IMR-90 (cell line): ENCODE measurements at regions not wholly inside any gene's neighbourhood (a gene's known extent, or its start where the extent isn't known, plus 50 kb on each side); places are given as distances from the start of the nearest gene placed in this dataset.

ENCODE experiments used
- ATAC-seq: fragments of 200-7000 bp; cut with Tn5 transposase; 2 replicates; pipeline ENCODE4 v1.9.1; 2020; ENCODE audit warnings: low read depth, mild to moderate bottlenecking, moderate library complexity
- BruUV-seq: library from RNA; stranded (reverse); fragments of 400-500 nt; replicated peaks from 2 replicates; lab custom pipeline; 2021; lab: Mats Ljungman, UMichigan
- CTCF ChIA-PET: fragments of 300-600 bp; formaldehyde crosslinking; extraction: SDS; loops from one replicate; lab custom pipeline; 2021; ENCODE audit warnings: antibody characterized with exemption; lab: Yijun Ruan, JAX
- POLR2A ChIA-PET: fragments of 300-600 bp; sonication (Branson Sonifier 250); formaldehyde crosslinking; loops from one replicate; lab custom pipeline; 2022; ENCODE audit warnings: antibody characterized with exemption; ENCODE audit not compliant: unreplicated experiment; lab: Charles Lee
- DNase-seq: peaks from one replicate; pipeline ENCODE4 v3.0.0; 2013
- H2AFZ ChIP-seq: replicated peaks from 2 replicates; pipeline ENCODE3; 2013; ENCODE audit warnings: low read length, mild to moderate bottlenecking; ENCODE audit not compliant: poor library complexity
- H2AK5ac ChIP-seq: 2 replicates; pipeline ENCODE4 v1.6.1; 2013; ENCODE audit warnings: low read depth, low read length, inconsistent platforms
- H2AK9ac ChIP-seq: replicated peaks from 2 replicates; pipeline ENCODE3; 2013; ENCODE audit warnings: mild to moderate bottlenecking, low read depth, low read length, moderate library complexity; ENCODE audit not compliant: poor library complexity
- H2BK120ac ChIP-seq: 2 replicates; pipeline ENCODE4 v1.6.1; 2013; ENCODE audit warnings: low read depth, low read length, inconsistent platforms
- H2BK15ac ChIP-seq: 3 replicates; pipeline ENCODE4 v1.6.1; 2013; ENCODE audit warnings: low read depth, low read length, inconsistent platforms
- H2BK20ac ChIP-seq: 2 replicates; pipeline ENCODE4 v1.6.1; 2013; ENCODE audit warnings: low read depth, mild to moderate bottlenecking, inconsistent platforms, low read length, moderate library complexity
- H2BK5ac ChIP-seq: 2 replicates; pipeline ENCODE4 v1.6.1; 2013; ENCODE audit warnings: mild to moderate bottlenecking, low read depth, low read length, inconsistent platforms; ENCODE audit not compliant: poor library complexity, severe bottlenecking
- H3K14ac ChIP-seq: replicated peaks from 2 replicates; pipeline ENCODE4 v1.6.1; 2013; ENCODE audit warnings: low read depth, low read length, inconsistent platforms
- H3K18ac ChIP-seq: 2 replicates; pipeline ENCODE4 v1.6.1; 2013; ENCODE audit warnings: low read depth, low read length, control low read depth
- H3K23ac ChIP-seq: 2 replicates; pipeline ENCODE4 v1.6.1; 2013; ENCODE audit warnings: low read depth, low read length, inconsistent platforms
- H3K27ac ChIP-seq: 2 replicates; pipeline ENCODE4 v1.5.1; 2013; ENCODE audit warnings: mild to moderate bottlenecking, control low read depth, low read length; ENCODE audit not compliant: insufficient read depth
- H3K27me3 ChIP-seq: 2 replicates; pipeline ENCODE4 v1.6.1; 2013; ENCODE audit warnings: low read length; ENCODE audit not compliant: control insufficient read depth, insufficient read depth
- H3K36me3 ChIP-seq: 2 replicates; pipeline ENCODE4 v1.6.1; 2013; ENCODE audit warnings: low read length, mixed read lengths; ENCODE audit not compliant: control insufficient read depth, insufficient read depth
- H3K4ac ChIP-seq: 2 replicates; pipeline ENCODE4 v1.6.1; 2013; ENCODE audit warnings: low read depth, low read length, inconsistent platforms
- H3K4me1 ChIP-seq: 2 replicates; pipeline ENCODE4 v1.6.1; 2013; ENCODE audit warnings: low read length, mixed read lengths; ENCODE audit not compliant: control insufficient read depth, insufficient read depth
- H3K4me2 ChIP-seq: 2 replicates; pipeline ENCODE4 v1.6.1; 2013; ENCODE audit warnings: low read depth, mild to moderate bottlenecking, control low read depth, low read length, moderate library complexity
- H3K4me3 ChIP-seq: 2 replicates; pipeline ENCODE4 v1.5.1; 2013; ENCODE audit warnings: low read depth, mild to moderate bottlenecking, control low read depth, low read length, moderate library complexity; ENCODE audit not compliant: insufficient read depth
- H3K56ac ChIP-seq: 2 replicates; pipeline ENCODE4 v1.6.1; 2013; ENCODE audit warnings: low read length, inconsistent platforms; ENCODE audit not compliant: insufficient read depth; ENCODE audit errors: extremely low read depth
- H3K79me1 ChIP-seq, 2 experiments: 2 replicates each; pipeline ENCODE4 v1.6.1; 2013; ENCODE audit warnings: low read length in 2 of 2, inconsistent platforms in 1 of 2, low read depth in 1 of 2
- H3K9ac ChIP-seq: 2 replicates; pipeline ENCODE4 v1.6.1; 2013; ENCODE audit warnings: low read depth, low read length, control low read depth
- H3K9me1 ChIP-seq: 2 replicates; pipeline ENCODE4 v1.6.1; 2013; ENCODE audit warnings: low read length, inconsistent platforms; ENCODE audit not compliant: insufficient read depth
- H3K9me3 ChIP-seq: 2 replicates; pipeline ENCODE4 v1.6.1; 2013; ENCODE audit warnings: low read length; ENCODE audit not compliant: control insufficient read depth, insufficient read depth
- H4K20me1 ChIP-seq: 2 replicates; pipeline ENCODE4 v1.6.1; 2013; ENCODE audit warnings: low read length, inconsistent platforms; ENCODE audit not compliant: insufficient read depth
- H4K5ac ChIP-seq: 2 replicates; pipeline ENCODE4 v1.6.1; 2013; ENCODE audit warnings: mild to moderate bottlenecking, low read depth, low read length, control low read depth
- H4K8ac ChIP-seq, 2 experiments: 2 replicates each; pipeline ENCODE4 v1.6.1; 2013; ENCODE audit warnings: low read depth in 2 of 2, low read length in 2 of 2, control low read depth in 1 of 2, inconsistent platforms in 1 of 2
- H4K91ac ChIP-seq: 2 replicates; pipeline ENCODE4 v1.6.1; 2013; ENCODE audit warnings: low read depth, low read length, inconsistent platforms; ENCODE audit not compliant: insufficient read depth
- CEBPB ChIP-seq: IDR thresholded peaks from 2 replicates; pipeline ENCODE4 v1.6.1; 2012; ENCODE audit warnings: low read depth, low read length, improper control_type of control experiment
- CHD1 ChIP-seq: IDR thresholded peaks from 2 replicates; pipeline ENCODE4 v1.6.1; 2012; ENCODE audit warnings: low read depth, low read length, improper control_type of control experiment
- FOS ChIP-seq: fragments of 150-350 bp; IDR thresholded peaks from 2 replicates; pipeline ENCODE4 v1.6.1; 2016; ENCODE audit warnings: low read depth, low read length
- MAFK ChIP-seq: IDR thresholded peaks from 2 replicates; pipeline ENCODE4 v1.6.1; 2012; ENCODE audit warnings: low read depth, low read length, improper control_type of control experiment
- RCOR1 ChIP-seq: IDR thresholded peaks from 2 replicates; pipeline ENCODE4 v1.6.1; 2012; ENCODE audit warnings: mild to moderate bottlenecking, low read length, improper control_type of control experiment; ENCODE audit not compliant: insufficient replicate concordance
- WGBS, 2 experiments: methylation state at CpG; one replicate each; pipeline versions ENCODE4 v1.1.5 to v1.1.7; 2013; ENCODE audit warnings: missing lambda C conversion rate in 2 of 2; ENCODE audit not compliant: insufficient read length in 1 of 2; ENCODE audit errors: extremely low coverage in 2 of 2; 5-methylcytosine and 5-hydroxymethylcytosine counted together
- dilution Hi-C: fragments of 300-500 bp; cut with HindIII; formaldehyde crosslinking; loops from one replicate; pipeline ENCODE4 v1.14.3; 2018; ENCODE audit warnings: low sequenced_read_pairs; ENCODE audit not compliant: unreplicated experiment
- in situ Hi-C: fragments of 300-500 bp; cut with MboI; formaldehyde crosslinking; loops from 3 replicates; pipeline ENCODE4 v1.14.3; 2019; ENCODE audit warnings: low sequenced_read_pairs, inconsistent platforms, mixed read lengths
- intact Hi-C: fragments of 100-400 bp; cut with micrococcal nuclease; formaldehyde crosslinking; loops from 2 replicates; pipeline ENCODE4 v1.10.0; 2022
- TF ChIP-seq, protein P1 (sequence below): fragments of 150-350 bp; IDR thresholded peaks from 2 replicates; pipeline ENCODE4 v1.6.1; 2016; ENCODE audit warnings: low read depth, mild to moderate bottlenecking, low read length, moderate library complexity, borderline replicate concordance

DNA sequence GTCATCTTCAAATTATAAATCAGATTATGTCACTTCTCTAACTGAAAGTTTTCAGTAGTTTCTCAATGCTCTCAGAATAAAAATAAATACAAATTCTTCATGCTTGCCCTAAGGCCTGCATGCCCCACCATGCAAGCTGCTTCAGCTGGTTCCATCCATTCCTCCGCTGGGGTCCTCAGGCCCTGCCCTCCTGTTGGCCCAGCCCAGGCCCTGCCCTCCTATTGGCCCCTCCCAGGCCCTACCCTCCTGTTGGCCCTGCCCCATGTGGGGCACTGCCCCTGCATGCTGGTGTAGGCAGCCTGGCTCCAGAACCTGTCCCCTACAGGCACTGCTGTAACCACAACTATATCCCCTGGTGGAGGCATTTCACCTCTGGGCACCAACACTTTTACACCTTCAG is 109.3 kb upstream of the TCERG1L start:
- POLR2A ChIA-PET, result no interaction called here
- H3K27me3 ChIP-seq, result no peaks in the 10 kb centered on the region
- intact Hi-C loops, result no loop called here

More for the DNA sequence above, 109.3 kb upstream of the TCERG1L start:
- H3K79me1 ChIP-seq, result no peaks in the 10 kb centered on the region
- H3K27ac ChIP-seq, result no peak overlapping the region
- ATAC-seq, result no peak
- H3K14ac ChIP-seq, result no peak overlapping the region
- H3K9ac ChIP-seq, result no peak overlapping the region
- no peak overlapping the region for H3K23ac ChIP-seq
- H3K4me2 ChIP-seq, result no peak overlapping the region
- no CpG with 5 or more reads among the region's 1 CpG for WGBS, 2 experiments
- no peak overlapping the region for H3K18ac ChIP-seq
- H4K20me1 ChIP-seq, result no peaks in the 10 kb centered on the region
- H3K4me1 ChIP-seq, result no peaks in the 10 kb centered on the region
- H2BK120ac ChIP-seq, result no peak overlapping the region
- H4K8ac ChIP-seq, result no peak overlapping the region
- in situ Hi-C loops (no loop called here), dilution Hi-C loops (no loop called here)
- TF ChIP-seq CHD1, result no peak
- TF ChIP-seq RCOR1, result no peak
- no peak for TF ChIP-seq MAFK
- TF ChIP-seq CEBPB, result no peak
- TF ChIP-seq FOS, result no peak
- TF ChIP-seq, protein P1, sequence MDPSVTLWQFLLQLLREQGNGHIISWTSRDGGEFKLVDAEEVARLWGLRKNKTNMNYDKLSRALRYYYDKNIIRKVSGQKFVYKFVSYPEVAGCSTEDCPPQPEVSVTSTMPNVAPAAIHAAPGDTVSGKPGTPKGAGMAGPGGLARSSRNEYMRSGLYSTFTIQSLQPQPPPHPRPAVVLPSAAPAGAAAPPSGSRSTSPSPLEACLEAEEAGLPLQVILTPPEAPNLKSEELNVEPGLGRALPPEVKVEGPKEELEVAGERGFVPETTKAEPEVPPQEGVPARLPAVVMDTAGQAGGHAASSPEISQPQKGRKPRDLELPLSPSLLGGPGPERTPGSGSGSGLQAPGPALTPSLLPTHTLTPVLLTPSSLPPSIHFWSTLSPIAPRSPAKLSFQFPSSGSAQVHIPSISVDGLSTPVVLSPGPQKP, result no peak
- H2AFZ ChIP-seq, result no peak overlapping the region
- peaks cover 48% of the 10 kb centered on the region for H3K9me3 ChIP-seq
- no peak overlapping the region for H2AK9ac ChIP-seq
- no peak overlapping the region for H2BK15ac ChIP-seq
- no peak overlapping the region for H4K5ac ChIP-seq
- H3K4me3 ChIP-seq, result no peak overlapping the region
- H2BK5ac ChIP-seq, result no peak overlapping the region
- DNase-seq, result no peak
- CTCF ChIA-PET, result no interaction called here
- no peaks in the 10 kb centered on the region for H3K9me1 ChIP-seq
- H3K56ac ChIP-seq, result no peak overlapping the region
- no peak overlapping the region for H2AK5ac ChIP-seq
- H3K36me3 ChIP-seq, result no peaks in the 10 kb centered on the region
- H4K91ac ChIP-seq, result no peak overlapping the region
- BruUV-seq, result no TSS peak
- no peak overlapping the region for H3K4ac ChIP-seq
- H2BK20ac ChIP-seq, result no peak overlapping the region
